ENCODE measurements at regions not wholly inside any gene's neighbourhood (a gene's known extent, or its start where the extent isn't known, plus 50 kb on each side); places are given as distances from the start of the nearest gene placed in this dataset.
"Not testable (repeated sequence)": the region's sequence is repeated elsewhere in the genome, so short reads cannot be mapped to it uniquely, and the experiment has no call there.

GRCh38 chr6:92008757-92009502 is 1410.4 kb downstream of the EPHA7 start:
- no peak for DNase-seq

- no peak for DNase-seq
Observed at GRCh38 chr6:92000112-92000511, 1413.2 kb upstream of the MAP3K7 start.

- DNase-seq: no peak
Observed at GRCh38 chr6:91994787-91995186, 1407.9 kb upstream of the MAP3K7 start.

DNA sequence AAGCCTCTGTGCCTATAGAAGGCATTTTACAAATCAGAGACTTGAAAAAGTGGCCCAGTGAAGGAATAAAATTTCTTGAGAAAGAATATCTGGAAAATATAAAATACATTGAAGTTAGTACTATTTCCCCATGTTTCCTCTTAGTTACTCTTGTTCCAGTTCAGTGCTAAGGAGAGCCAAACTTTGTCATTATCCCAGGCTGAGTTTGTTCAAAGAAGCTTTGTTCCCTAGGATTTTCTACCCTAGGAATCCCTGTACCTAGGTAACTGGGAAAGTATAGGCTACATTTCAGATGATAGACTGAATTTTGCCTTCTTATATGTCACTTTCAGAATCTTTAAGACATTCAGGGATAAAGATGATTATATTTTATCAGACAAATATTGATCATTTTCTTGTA is 1395.7 kb upstream of the MAP3K7 start:
- DNase-seq: no peak

- no peak for DNase-seq
Observed at GRCh38 chr6:91976797-91977196, 1389.9 kb upstream of the MAP3K7 start.

- no peak for DNase-seq
Observed at GRCh38 chr6:91970700-91971099, 1383.8 kb upstream of the MAP3K7 start.

DNA sequence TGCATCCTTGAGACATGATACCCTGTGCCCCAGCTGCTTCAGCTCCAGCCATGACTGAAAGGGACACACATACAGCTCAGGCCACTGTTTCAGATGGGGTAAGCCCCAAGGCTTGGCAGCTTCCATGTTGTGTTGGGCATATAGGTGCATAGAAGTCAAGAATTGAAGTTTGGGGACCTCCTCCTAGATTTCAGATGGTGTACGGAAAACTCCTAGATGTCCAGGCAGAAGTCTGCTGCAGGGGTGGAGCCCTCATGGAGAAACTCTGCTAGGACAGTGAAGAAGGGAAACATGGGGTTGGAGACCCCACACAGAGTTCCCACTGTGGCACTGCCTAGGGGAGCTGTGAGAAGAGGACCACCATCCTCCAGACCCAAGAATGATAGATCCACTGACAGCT is 1379.0 kb upstream of the MAP3K7 start:
- DNase-seq: no peak

DNA sequence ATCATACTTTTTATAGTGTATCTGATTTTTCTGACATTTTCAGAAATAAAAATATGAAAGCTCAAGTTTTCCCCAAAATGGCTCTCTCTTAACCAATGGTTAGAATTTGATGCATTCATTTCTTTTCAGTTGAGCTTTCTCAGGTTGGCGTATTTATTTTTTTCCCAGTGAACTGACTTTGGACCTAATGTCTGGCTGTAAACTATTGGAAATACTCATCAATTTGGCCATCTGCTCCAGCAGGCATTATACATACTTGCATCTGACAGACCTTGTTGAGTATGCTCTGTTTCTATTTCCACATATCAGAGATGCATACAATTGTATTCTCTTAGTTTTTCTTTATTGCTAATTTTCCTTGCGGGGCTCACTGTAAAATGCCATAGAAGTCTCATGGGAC is 1374.8 kb upstream of the MAP3K7 start:
- no peak for DNase-seq

- DNase-seq: no peak
Observed at GRCh38 chr6:91961236-91961635, 1374.4 kb upstream of the MAP3K7 start.

DNA sequence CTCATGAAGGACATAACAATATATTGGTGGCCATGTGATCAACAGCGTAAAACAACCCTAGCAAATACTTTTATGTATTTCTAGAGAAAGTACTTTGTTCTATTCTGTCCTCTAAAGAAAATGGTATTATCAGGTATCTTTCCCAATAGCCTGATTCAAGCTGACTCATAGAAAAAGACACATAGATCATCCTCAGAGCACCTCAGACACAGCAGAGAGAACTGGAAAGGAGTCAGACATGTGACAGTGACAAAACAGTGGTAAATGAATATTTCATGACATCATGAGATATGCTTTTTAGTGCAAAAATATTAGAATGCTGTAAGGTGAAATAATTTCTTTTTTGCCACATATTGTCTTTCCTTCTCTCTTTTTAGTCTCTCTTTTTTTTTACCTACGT is 1355.0 kb upstream of the MAP3K7 start:
- no peak for DNase-seq

- DNase-seq: no peak
Observed at GRCh38 chr6:91940801-91941200, 1353.9 kb upstream of the MAP3K7 start.

- DNase-seq: no peak
Observed at GRCh38 chr6:91926827-91927226, 1340.0 kb upstream of the MAP3K7 start.

DNA sequence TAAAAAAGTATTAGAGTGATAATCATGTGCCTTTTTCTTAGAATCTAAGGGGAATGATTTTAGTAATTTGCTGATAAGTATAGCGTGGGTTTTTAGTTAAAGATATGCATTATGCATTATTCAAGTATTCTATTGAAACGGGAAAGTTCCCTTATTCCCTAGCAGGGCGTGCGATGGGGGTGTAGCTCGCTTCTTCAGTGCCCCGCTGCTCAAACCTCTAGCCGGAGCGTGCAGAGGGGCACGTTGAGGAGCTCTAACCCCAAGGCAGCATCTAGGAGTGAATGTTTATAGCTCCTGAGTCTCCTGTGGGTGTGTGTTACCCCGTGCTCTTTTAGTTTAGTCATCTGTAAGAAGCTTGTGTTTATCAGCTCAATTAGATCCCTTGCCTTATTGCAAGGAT is 1339.5 kb upstream of the MAP3K7 start:
- DNase-seq: no peak

- DNase-seq: no peak
Observed at GRCh38 chr6:91911945-91912344, 1325.1 kb upstream of the MAP3K7 start.

DNA sequence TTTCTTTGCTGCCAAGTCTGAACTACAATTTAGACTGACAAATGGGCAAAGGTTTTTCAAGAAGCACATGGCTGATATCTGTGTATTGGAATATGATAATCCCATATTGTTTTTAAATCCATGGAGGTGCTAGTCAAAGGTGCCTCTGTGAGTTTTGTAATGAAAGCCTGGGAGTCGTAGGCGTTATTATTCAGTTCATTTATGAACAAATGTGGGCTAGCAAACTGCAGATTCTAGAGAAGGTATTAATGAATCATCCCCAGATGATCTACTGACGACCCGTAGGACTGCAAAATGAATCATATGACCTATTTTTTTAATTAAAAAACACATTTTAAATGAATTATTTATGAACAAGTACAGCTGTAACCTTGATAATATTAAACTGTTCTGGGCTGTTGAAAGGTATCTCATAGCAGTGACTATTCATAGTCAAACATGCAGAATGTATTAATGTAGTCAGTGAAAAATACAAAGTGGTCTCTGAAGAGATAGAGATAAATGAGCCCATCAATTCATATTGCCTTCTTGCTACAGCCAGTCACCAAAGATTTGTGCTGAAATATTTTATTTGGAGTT is 1317.8 kb upstream of the MAP3K7 start:
- DNase-seq: no peak

GRCh38 chr6:91895599-91896285 is 1308.9 kb upstream of the MAP3K7 start:
- no peak for DNase-seq

DNA sequence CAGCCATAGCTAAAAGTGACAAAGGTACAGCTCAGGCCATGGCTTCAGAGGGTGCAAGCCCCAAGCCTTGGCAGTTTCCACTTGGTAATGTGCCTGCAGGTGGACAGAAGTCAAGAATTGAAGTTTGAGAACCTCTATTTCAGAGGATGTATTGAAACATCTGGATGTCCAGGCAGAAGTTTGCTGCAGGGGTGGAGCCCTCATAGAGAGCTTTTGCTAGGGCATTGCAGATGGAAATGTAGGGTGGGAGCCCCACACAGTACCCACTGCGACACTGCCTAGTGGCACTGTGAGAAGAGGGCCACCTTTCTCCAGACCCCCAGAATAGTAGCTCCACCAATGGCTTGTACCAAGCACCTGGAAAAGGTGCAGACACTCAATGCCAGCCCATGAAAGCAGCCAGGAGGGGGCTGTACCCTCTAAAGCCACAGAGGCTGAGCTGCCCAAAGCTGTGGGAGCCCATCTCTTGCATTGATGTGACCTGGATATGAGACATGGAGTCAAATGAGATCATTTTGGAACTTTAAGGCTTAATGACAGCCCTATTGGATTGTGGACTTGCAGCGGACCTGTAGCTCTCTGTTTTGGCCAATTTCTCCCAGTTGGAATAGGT is 1299.4 kb upstream of the MAP3K7 start:
- no peak for DNase-seq

GRCh38 chr6:91881791-91882190 is 1294.9 kb upstream of the MAP3K7 start:
- DNase-seq: not testable (repeated sequence)

DNA sequence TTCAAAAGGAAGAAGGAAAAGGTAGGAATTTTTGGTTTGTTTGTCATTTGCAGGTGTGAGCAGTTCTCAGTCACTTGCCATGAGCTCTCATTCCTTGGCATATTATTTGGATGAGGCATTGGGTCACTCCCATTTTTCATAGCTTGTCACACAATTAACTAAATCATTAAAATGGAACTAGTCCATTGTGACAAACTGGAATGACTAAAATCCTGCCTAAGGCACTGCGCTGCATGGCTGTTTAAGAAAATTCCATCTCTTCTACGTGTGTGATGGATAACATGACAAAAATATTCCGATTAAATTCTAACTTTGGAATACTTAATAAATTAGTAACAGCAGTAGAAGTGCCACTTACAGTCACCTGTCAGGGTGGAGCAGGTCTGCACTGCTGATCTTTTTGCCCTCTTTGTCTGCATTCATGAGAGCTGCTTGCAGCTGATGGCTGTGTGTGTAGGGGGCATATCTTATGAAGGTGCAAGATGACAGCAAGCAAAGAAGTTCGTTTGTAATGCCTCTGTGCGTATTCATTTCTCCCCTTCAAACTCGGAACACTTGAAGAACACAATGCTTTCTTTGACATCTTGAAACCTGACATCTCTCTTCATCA is 1292.6 kb upstream of the MAP3K7 start:
- no peak for DNase-seq

DNA sequence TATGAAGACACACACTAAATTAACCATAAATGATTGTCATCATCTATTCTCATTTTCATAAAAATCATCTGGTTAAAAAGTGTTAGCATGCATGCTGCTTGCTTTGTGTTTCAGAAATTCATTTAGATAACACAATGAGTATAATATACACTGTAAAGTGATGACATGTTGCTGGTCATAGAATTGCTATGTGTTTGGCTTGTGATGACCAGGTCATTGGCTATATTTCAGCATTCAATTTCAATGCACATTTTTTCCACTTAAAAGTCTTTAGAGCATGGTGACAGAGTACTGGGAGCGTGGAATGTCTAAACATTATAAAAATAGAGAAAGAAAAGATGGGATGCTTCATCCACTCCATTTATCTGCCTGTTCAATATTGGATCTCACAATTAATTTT is 1291.1 kb upstream of the MAP3K7 start:
- no peak for DNase-seq

GRCh38 chr6:91874971-91875370 is 1288.1 kb upstream of the MAP3K7 start:
- DNase-seq: no peak

GRCh38 chr6:91868539-91869202 is 1281.8 kb upstream of the MAP3K7 start:
- DNase-seq: no peak

DNA sequence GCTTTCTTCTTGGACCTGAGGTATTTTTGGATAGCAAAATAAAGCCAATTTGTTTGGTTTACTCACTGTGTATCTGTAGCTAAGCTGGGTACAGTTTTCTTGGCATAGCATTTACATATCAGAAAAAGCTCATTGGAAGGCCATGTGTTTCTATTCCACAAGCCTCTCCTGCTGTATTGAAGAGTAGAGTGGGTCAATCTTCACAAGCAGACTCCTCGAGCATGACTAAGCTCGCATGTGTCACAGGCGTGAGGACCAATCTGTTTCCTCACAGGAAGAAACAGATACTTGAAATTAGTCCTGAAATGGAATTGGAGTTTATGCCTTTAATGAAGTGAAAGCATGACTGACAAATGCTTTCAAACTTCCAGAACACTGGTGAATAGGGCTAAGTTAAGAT is 1279.0 kb upstream of the MAP3K7 start:
- no peak for DNase-seq
